Left forelimb (tissue), 1 donor: ENCODE measurements at regions not wholly inside any gene's neighbourhood (a gene's known extent, or its start where the extent isn't known, plus 50 kb on each side); places are given as distances from the start of the nearest gene placed in this dataset.
"Not testable (repeated sequence)": the region's sequence is repeated elsewhere in the genome, so short reads cannot be mapped to it uniquely, and the experiment has no call there.

ENCODE experiments used
- DNase-seq: peaks from one replicate; pipeline ENCODE4 v3.0.0-alpha.2; 2018; ENCODE audit warnings: low spot score

DNA sequence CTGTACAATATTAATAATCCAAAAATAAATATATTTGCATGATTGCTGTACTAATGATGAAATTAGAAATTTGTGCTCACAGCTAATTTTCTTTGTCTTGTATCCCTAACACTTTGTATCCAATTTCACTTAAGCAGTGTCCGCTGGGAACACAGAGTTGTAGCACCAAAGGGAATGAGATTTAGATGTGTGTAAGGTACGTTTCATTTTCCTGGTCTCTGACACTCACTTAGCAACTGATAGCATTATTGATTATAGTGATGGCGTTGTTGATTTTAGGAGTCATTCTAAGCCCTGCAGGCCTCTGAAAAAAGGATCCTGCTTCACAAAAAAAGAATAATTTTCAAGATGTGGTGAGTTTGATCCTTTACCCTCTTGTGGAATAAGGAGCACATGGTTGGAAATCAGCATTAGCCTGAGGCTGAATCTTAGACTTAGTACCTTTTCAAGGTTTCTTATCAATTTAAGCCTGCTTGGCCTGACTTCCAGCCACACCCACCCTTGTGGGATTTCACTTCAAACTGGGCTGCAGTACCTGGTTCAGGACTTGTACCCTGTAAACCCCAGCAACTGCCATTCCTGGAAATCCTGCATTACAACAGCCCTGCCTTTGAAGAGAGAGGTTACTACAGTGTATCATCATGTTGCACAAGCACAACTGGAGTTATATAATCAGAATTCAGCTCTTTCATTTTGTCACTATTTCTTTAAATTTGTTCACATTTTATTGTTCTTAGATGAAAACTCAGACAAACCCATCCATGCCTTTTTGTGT, 116.2 kb downstream of the RND3 start:
- no peak for DNase-seq

DNA sequence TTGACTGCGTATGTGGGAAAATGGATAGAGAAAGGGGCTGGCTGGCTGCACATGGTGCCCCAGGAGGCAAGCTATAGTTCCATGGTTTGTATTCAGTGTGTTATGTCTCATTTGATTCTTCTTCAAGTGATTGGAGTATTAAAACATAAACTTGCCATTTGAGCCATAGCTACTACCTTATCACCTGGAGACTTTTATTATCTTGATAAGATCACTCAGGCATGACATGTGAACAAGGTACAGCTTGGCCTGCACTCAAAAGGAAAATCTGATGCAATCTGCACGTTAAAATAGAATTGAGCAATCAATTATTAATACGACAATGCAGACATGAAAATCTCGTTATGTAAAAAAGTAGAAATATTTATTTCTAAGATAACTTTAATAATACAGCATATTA, 116.9 kb downstream of the RND3 start:
- no peak for DNase-seq

DNA sequence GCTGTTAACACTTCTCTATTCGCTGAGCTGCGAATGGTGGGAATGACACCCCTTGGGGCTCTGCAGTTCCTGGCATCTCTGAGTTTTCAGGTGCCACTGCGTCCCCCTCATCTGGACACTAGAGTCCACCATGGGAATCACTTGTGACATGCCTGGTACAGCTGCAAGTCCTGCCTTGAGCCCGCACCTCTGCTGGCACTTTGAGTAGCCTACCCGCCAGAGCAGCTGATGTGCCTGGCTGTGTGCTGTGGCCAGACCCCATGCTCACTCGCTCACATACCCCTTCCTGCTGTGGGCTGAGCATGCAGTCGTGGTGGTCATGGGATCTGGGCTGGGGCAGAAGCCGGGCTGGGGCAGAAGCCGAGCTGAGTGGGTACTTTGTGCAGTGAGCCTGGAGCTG, 117.6 kb downstream of the RND3 start:
- DNase-seq, result no peak

GRCh38 chr2:150358468-150358807, 129.0 kb downstream of the RND3 start:
- no peak for DNase-seq

DNA sequence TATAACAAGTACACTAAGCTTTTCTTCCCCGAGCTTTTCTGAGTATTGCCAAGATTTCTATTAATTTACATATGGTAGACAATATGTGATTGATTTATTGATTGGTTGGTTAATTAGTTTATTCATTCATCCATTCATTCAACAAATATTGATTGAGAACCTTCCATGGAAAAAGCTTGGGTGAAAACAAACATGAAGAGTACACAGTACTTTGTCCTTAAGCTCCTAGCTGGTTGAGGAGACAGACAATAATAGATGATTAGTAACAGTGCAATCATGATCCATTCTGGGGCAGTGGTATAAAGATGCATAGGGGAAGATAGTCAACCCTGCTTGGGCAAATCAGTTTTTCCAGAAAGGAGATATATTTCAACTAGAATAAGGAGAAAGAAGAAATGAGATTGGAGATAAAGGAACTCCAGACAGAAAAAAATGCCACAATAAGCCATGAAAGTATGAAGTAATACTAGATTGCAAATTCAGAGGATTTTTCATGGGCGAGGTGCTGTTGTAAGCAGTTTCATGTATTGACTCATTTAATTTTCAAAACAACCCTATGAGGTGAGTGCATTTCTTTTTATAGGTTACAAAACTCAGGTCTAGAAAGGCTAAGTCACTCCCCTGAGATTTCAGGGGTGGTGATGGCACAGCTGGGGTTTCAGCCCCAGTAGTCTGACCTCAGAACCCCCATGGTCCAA, 129.5 kb downstream of the RND3 start:
- no peak for DNase-seq

DNA sequence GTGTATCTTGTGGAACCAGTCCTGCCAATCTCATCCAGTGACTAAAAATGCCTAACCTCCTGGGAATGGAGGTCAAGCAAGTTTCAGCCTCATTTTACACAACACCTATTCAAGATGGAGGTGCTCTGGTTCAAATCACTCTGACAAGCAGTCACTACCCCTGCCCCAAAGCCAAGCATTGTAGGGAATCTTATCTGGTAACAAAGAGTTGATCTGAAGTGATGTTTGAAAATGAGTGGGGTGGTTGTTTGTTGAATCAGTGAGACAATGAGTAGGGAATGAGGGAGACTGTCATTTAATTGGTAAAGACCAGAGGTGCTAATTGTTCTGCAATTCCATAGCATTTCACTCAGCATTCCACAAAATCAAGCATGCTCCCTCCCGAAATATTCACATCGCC, 132.0 kb downstream of the RND3 start:
- no peak for DNase-seq

DNA sequence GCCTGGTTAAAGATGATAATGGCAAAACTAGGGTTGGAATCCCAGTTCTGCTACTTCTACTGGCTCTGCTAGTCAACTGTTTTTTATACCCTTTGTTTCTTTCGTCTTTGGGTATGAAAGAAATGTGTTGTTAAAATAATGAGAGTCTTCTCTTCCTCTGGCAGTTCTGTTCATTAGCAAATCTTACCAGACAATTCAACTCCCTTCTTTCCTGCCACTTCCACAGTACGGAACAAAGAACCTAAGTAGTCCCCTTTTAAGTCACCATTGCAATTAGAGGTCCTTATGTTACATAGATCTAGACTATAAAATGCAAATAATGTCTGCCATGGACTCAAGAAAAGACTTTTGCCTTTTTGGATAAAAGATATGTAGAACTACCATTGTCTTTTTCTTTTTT, 134.1 kb downstream of the RND3 start:
- DNase-seq, result no peak

DNA sequence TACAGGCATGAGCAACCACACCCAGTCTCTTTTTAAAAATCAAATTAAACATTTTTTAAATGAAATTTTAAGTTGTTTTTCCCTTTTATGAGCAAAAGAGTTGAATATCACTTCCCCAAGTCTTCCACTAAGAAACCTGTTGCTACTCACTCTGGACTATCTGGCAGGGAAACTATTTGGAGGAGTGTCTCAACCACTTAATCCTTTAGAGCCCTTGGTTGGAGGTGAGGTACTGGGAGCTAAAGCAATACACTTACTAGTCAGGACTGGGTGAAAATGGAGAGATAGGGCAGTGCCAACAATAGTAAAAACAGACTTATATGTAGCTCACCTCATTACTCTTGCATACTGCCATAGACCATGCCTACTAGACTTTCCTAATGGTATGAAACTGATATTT, 135.5 kb downstream of the RND3 start:
- DNase-seq, result no peak

DNA sequence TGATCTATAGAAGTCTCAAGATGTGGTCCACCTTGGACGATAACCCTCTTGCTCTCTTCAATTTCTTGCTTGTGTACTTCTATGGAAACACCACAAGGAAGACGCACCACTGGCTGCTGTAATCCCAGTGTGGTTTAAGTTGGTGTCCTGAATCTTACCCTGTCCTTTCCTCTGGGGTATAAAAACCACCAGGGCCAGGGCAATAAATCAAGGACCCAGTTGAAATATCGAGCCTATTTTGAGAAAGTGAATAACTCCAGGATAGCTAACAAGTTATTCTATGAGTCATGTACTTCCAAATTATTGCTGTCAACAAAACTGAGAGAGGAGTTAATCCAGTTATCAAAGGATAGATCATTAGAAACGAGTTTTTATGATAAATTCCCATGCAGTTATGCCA, 137.0 kb downstream of the RND3 start:
- no peak for DNase-seq

GRCh38 chr2:150346806-150347205, 140.7 kb downstream of the RND3 start:
- DNase-seq, result no peak

DNA sequence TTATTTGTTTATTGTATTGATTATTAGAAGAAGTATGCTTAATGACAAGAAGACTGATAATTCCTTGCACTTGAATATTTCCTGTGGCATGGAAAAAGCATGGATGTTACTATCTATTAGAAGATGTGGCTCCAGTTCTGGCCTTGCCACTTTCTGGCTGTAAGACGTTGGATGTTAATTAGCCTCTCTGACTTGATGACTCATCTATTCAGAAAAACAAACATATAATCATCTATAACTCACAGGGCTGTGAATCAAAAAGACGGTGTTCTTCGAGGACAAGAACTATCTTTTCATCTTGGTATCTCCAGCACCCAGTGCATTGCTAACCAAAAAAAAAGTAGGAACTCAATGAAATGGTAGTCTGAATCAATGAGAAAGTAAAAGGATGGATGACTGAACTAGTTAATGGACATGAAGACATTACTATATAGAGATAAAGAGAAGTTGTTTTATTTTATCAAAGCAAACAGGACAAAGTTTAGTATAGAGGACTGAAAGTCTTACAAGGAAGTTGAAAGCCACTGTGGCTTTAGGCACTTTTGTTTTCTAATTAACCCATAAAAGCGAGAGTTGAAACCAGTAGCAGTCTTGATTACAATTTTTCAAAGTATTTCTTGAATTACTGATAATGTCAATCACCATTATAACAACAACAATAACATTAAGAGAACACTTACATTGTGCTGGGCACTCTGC, 145.3 kb downstream of the RND3 start:
- no peak for DNase-seq

DNA sequence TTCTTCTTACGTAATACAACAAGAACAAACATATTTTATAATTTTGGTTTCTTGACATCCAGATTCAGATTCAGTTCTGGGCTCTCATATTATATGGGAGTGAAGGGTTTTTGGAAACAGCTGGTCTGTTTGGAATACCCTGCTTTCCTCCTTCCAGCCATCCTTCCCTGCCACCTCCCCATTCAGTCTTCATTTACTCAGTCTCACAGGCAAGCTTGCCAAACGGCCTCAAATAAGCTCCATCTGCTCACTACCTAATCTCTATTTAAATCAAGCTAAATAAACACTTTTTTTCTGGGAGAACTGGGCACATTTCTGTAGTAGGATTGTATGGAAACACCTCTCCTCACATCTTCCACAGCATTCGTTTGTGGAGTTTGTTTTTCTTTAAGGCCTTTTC, 147.5 kb downstream of the RND3 start:
- no peak for DNase-seq

GRCh38 chr2:150339282-150339681, 148.2 kb downstream of the RND3 start:
- no peak for DNase-seq

DNA sequence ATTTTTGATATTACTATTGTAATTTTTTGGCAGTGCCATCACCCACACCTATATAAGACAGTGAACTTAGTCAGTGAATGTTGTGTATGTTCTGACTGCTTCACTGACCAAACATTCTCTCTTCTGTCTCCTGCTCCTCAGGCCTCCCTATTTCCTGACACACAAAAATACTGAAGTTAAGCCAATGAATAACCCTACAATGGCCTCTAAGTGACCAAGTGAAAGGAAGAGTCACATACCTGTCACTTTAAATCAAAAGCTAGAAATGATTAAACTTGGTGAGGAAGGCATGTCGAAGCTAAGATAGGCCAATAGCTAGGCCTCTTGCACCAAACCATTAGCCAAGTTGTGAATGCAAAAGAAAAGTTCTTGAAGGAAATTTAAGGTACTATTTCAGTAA, 151.9 kb downstream of the RND3 start:
- no peak for DNase-seq

DNA sequence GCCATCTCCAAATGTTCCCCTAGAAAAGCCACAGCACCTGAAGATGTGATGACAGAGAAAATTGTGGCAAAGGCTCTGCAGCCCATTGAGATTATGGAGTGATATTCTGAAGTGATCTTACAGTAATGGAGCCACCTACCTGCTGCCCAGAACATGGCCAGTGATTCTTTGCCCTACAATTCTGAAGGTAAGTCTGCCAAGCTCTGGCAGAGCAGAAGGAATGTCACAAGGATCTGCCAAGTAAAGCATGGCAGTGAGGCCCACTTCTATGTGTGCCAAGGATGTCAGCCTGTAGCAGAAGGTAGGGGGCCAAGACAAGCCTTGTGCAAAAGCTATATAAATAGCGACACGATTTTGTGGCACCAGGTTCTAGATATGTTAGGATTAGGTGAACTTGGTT, 155.1 kb downstream of the RND3 start:
- no peak for DNase-seq

DNA sequence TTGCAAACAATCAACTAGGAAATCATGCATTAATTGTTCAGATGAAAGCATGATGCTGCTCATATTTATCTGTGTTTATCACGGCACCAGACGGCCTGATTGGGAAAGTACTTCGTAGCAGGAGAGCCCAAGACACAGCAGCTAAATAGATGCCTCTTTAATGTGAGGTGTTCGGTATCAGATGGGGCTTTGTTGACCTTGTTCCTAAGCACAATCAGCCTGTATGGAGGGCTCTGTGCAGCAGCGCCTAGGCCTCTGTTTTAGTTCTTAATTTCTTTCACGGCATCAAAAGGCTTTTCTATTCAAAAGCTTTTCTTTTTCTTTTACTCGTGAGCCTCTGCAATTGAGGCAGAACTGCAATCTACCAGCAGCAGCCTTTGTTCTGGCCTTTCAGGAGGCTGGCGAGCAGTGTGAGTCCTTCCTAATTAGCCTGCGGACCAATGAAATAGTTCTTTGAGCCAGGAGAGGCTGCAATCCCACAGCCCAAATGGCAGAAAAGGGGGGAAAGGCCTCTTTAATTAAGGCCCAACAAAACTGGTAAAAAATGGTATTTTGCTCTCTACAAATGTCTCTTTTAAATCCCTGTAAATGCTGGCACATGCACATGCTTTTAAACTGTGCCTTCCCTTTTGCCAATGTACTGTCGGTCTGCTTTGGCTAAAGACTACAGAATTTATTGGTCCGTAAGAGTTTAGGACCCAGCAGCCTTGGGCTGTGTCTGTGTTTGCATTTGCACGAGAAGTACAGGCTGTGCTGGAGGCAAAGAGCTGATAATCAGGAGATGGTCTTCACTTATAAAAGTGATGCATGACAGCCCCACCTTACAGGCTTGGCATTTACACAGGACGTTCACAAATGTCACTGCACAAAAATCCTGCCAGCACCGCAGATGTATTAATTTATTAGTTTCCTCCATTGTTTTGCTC, 159.6 kb downstream of the RND3 start:
- DNase-seq, result no peak

DNA sequence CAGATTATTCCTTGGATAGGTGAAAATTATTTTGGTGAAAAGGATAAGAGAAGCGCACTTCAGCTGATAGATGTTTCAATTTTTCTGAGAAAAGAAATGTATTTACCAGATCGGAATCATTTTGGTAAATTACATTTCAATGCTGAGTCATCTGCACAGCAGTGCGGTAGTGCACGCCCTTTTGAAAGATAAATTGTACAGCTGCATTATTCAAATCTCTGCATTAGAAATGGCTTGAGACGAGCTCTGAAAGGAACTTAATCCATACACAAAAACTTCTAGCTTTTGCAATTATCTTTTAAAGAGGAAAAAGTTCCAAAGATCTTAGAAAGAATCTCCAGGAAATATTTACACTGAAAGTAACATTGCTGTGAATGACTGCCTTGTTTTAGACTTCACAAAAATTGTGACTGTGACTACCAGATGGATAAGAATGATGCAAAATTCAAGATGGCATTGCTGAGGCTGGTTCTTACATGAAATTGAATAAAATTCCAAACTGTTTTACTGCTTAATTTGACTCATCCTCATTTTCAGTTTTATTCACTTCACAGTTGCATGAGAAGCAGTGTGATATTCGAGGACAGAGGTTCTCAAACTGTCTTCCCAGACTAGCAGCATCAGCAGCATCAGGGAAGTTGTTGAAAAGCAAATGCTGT, 161.7 kb downstream of the RND3 start:
- DNase-seq, result no peak

GRCh38 chr2:150323071-150323470, 164.4 kb downstream of the RND3 start:
- not testable (repeated sequence) for DNase-seq

- DNase-seq, result no peak
These were observed 166.9 kb downstream of the RND3 start for GRCh38 chr2:150320608-150321007.

DNA sequence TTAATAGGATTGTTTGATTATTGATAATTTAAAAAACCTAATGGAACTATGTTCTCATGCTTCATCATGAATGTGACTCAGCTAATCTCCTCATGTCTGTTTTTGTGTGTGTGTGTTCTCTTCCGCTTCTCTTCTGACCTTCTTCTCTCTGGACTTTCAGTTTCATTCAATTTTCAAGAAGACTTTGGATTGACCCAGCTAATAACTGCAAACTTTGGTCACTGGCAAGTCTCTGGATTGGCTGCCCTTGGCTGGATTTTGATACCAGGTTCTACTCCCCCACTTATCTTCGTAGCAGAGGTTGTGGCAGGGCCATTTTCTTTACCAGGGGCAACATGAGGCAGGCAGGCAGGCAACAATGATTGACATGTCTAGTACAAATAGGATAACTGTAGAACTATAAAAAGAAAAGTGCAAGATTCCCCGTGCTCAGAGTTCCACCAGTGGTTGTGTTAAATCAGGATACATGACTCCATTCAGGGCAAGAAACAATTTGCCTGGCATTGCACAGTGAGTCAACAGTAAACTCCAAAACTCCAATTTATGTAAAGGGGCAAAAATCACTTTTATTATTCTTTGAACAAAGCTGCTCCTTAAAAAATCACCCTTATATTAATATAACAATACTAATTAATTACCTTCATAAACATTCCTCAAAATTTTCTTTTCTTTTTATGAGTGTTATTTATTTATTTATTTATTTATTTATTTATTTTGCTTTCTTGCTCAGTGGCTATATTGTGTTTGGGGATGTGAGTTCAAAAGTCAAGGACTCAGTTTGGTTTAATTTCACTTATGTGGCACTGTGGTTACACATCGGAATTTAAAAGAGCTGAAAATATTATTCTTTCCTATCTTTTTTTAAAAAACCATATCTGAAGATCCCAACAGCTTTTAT, 167.6 kb downstream of the RND3 start:
- DNase-seq, result no peak

DNA sequence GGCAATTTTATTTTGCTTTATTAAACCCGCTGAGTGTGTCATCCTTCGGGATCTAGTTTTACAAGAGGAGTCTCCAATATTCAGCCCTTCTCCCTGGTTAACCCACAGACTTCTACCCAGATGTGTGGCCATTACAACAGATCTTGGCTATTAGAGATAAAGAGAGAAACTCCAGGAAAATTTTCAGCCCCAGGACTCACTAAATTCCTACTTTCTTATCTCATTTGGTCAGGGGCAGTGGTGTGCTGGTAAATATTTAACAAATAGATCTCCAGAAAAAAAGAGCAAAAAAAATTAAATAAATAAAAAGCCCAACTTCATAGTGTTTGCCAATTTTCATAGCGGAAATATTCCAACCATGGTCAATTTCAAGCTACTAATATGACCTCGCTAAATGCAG, 168.4 kb downstream of the RND3 start:
- DNase-seq, result no peak
